OCI-LY3 (cell line): ENCODE measurements at regions not wholly inside any gene's neighbourhood (a gene's known extent, or its start where the extent isn't known, plus 50 kb on each side); places are given as distances from the start of the nearest gene placed in this dataset.
A peak's percentile ranks its signal among the peaks of the same experiment; 100 is the strongest.

Source experiments
- CTCF ChIP-seq: fragments of 200-600, 300-600 bp; sonication (generic); IDR thresholded peaks from 2 replicates; pipeline ENCODE4 v1.5.1; 2014; ENCODE audit warnings: antibody characterized with exemption, low read length, low read depth
- EZH2phosphoT487 ChIP-seq: fragments of 200-600 bp; shearing (Covaris generic); IDR thresholded peaks from 2 replicates; pipeline ENCODE4 v1.6.1; 2018; ENCODE audit warnings: antibody characterized with exemption, mixed run types, low read depth

- TF ChIP-seq CTCF (peak; percentile 32), EZH2phosphoT487 (no peak)
Observed at GRCh38 chr10:86583983-86584382, 62.4 kb upstream of the WAPL start.
